Spinal cord (tissue), 9 donors: ENCODE measurements at regions not wholly inside any gene's neighbourhood (a gene's known extent, or its start where the extent isn't known, plus 50 kb on each side); places are given as distances from the start of the nearest gene placed in this dataset.
A peak's percentile ranks its signal among the peaks of the same experiment; 100 is the strongest.

Experiments used
- DNase-seq, 6 donors: peaks; one replicate each; pipeline versions ENCODE4 v3.0.0 to v3.0.0-alpha.2; 2013 to 2015; ENCODE audit warnings: low spot score in 6 of 6, low read depth in 4 of 6
- H3K27ac ChIP-seq: one replicate; pipeline ENCODE4 v1.5.1; 2013; ENCODE audit warnings: low read depth, low read length, control low read depth
- H3K27me3 ChIP-seq: one replicate; pipeline ENCODE4 v1.6.1; 2013; ENCODE audit warnings: low read length; ENCODE audit not compliant: control insufficient read depth, insufficient read depth
- H3K36me3 ChIP-seq: one replicate; pipeline ENCODE4 v1.6.1; 2013; ENCODE audit warnings: low read length; ENCODE audit not compliant: control insufficient read depth, insufficient read depth
- H3K4me1 ChIP-seq: one replicate; pipeline ENCODE4 v1.6.1; 2013; ENCODE audit warnings: low read length; ENCODE audit not compliant: control insufficient read depth, insufficient read depth
- H3K4me3 ChIP-seq: one replicate; pipeline ENCODE4 v1.5.1; 2013; ENCODE audit warnings: low read depth, low read length, control low read depth
- H3K9me3 ChIP-seq: one replicate; pipeline ENCODE4 v1.6.1; 2013; ENCODE audit warnings: low read length; ENCODE audit not compliant: control insufficient read depth, insufficient read depth
- WGBS: methylation state at CpG from one replicate; pipeline ENCODE4 v1.1.5; 2013; ENCODE audit warnings: missing lambda C conversion rate; ENCODE audit not compliant: insufficient coverage; 5-methylcytosine and 5-hydroxymethylcytosine counted together
- donor health status: healthy.

DNA sequence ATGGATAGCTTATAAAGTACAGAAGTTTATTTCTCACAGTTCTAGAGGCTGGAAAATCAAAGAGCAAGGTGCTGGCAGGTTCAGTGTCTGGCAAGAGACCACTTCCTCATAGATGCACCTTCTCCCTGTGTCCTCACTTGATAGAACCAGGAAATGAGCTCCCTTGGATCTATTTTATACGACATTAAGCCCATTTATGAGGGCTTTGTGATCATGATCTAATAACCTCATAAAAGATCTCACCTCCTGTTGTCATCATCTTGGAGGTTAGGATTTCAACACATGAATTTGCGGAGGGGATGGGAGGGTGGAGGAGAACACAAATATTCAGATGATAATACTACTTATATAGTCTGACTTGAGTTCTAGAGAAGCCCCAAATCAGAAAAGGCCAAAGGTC lies 222.1 kb upstream of the SNX7 start:
- no peaks in the 10 kb centered on the region for H3K27me3 ChIP-seq
- H3K27ac ChIP-seq, result no peak overlapping the region
- no peak for DNase-seq
- no CpG with 5 or more reads among the region's 2 CpGs for WGBS
- H3K9me3 ChIP-seq, result no peaks in the 10 kb centered on the region
- no peaks in the 10 kb centered on the region for H3K36me3 ChIP-seq
- no peaks in the 10 kb centered on the region for H3K4me1 ChIP-seq
- no peak overlapping the region for H3K4me3 ChIP-seq

GRCh38 chr1:98437540-98437939 lies 224.0 kb upstream of the SNX7 start:
- Histone ChIP-seq H3K27ac (no peak overlapping the region), H3K36me3 (no peaks in the 10 kb centered on the region), H3K4me1 (no peaks in the 10 kb centered on the region), H3K9me3 (no peaks in the 10 kb centered on the region), H3K27me3 (no peaks in the 10 kb centered on the region), H3K4me3 (no peak overlapping the region)
- no peak for DNase-seq

GRCh38 chr1:98437011-98437410 lies 224.5 kb upstream of the SNX7 start:
- no peak for DNase-seq
- Histone ChIP-seq H3K4me1 (no peaks in the 10 kb centered on the region), H3K9me3 (no peaks in the 10 kb centered on the region), H3K27me3 (no peaks in the 10 kb centered on the region), H3K36me3 (no peaks in the 10 kb centered on the region), H3K27ac (no peak overlapping the region), H3K4me3 (no peak overlapping the region)
- no CpG with 5 or more reads among the region's 2 CpGs for WGBS

- Histone ChIP-seq H3K27ac (no peak overlapping the region), H3K4me1 (no peaks in the 10 kb centered on the region), H3K36me3 (no peaks in the 10 kb centered on the region), H3K27me3 (no peaks in the 10 kb centered on the region), H3K9me3 (no peaks in the 10 kb centered on the region), H3K4me3 (no peak overlapping the region)
- DNase-seq, result peak in 4 of 6 donors; percentile 26 to 81 (median 28)
- WGBS, result no CpG with 5 or more reads among the region's 2 CpGs
Observed at GRCh38 chr1:98429965-98430443, 231.5 kb upstream of the SNX7 start.

- Histone ChIP-seq H3K36me3 (no peaks in the 10 kb centered on the region), H3K4me1 (no peaks in the 10 kb centered on the region), H3K27me3 (no peaks in the 10 kb centered on the region), H3K9me3 (no peaks in the 10 kb centered on the region), H3K4me3 (no peak overlapping the region), H3K27ac (no peak overlapping the region)
- no peak for DNase-seq
- no CpG with 5 or more reads among the region's 3 CpGs for WGBS
Observed at GRCh38 chr1:98428864-98429263, 232.7 kb upstream of the SNX7 start.

DNA sequence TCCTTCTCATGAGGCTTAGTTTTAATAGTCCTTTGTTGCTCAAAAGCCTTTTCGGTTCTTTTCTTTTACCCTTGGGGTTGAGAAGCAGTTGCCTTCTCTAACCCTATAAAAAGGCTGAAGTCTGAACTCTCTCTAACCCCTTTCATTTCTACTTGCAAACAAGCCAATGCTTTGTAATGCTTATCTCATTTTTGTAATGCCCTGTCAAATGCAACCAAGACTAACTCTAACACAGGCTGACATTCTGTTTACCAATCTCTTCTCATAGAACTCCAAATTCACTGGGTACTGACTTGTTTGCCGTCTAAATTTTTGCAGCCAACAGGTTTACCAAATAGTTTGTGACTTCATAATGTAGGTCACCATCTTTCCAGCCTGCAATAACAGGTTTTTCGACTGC lies 233.9 kb upstream of the SNX7 start:
- DNase-seq, result no peak
- no peaks in the 10 kb centered on the region for H3K36me3 ChIP-seq
- H3K9me3 ChIP-seq, result no peaks in the 10 kb centered on the region
- WGBS, result no CpG with 5 or more reads among the region's 3 CpGs
- H3K4me3 ChIP-seq, result no peak overlapping the region
- no peak overlapping the region for H3K27ac ChIP-seq
- no peaks in the 10 kb centered on the region for H3K4me1 ChIP-seq
- H3K27me3 ChIP-seq, result no peaks in the 10 kb centered on the region

DNA sequence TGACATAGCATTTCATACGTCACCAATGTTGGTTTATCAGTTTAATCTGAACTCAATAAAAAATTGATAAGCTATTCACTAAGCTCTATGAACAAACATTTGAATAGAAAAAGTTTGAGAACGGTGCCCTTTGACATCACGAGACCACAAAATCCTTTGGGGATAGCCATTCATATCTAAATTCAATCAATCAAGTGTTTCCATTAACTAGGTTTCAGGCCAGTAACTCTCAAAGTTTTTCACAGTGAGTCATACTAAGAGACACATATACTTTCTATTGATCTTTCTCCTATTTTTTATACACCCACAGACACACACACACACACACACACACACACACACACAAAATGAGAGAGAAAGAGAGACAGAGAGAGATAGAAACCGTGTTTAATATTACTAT lies 235.4 kb upstream of the SNX7 start:
- no peaks in the 10 kb centered on the region for H3K4me1 ChIP-seq
- DNase-seq, result no peak
- H3K27me3 ChIP-seq, result no peaks in the 10 kb centered on the region
- H3K27ac ChIP-seq, result no peak overlapping the region
- 90% methylated on average over 2 of the region's 4 CpGs for WGBS
- H3K4me3 ChIP-seq, result no peak overlapping the region
- H3K9me3 ChIP-seq, result no peaks in the 10 kb centered on the region
- H3K36me3 ChIP-seq, result no peaks in the 10 kb centered on the region

DNA sequence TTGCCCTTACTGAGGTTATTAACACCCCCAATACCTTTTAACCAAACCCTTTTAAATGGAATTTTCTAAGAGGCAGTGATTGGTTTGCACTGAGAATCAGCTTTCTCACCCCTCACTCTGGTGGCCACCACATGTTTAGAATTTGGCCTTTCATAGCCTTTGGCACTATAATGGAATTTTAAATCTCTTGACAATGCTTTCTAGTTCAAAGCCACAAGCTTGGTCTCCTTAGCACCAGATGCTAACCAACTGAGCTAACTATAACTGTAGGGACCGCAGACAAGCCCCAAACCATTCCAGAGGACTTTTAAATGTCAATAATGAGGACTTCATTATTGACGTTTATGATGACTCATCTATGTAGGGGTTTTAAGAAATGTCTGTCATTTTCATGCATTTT lies 238.7 kb upstream of the SNX7 start:
- DNase-seq, result no peak
- Histone ChIP-seq H3K4me3 (no peak overlapping the region), H3K9me3 (no peaks in the 10 kb centered on the region), H3K36me3 (no peaks in the 10 kb centered on the region), H3K27ac (no peak overlapping the region), H3K4me1 (no peaks in the 10 kb centered on the region), H3K27me3 (no peaks in the 10 kb centered on the region)
- no CpG with 5 or more reads among the region's 2 CpGs for WGBS

- H3K27ac ChIP-seq, result no peak overlapping the region
- no peaks in the 10 kb centered on the region for H3K36me3 ChIP-seq
- no CpG with 5 or more reads among the region's 2 CpGs for WGBS
Observed at GRCh38 chr1:98421085-98421435, 240.5 kb upstream of the SNX7 start.

GRCh38 chr1:98420376-98421084 lies 241.0 kb upstream of the SNX7 start:
- DNase-seq, result no peak
- no CpG with 5 or more reads among the region's 2 CpGs for WGBS
- H3K27ac ChIP-seq, result no peak overlapping the region
- no peak overlapping the region for H3K4me3 ChIP-seq
- H3K9me3 ChIP-seq, result no peaks in the 10 kb centered on the region
- H3K4me1 ChIP-seq, result no peaks in the 10 kb centered on the region
- no peaks in the 10 kb centered on the region for H3K36me3 ChIP-seq
- no peaks in the 10 kb centered on the region for H3K27me3 ChIP-seq

More at GRCh38 chr1:98421085-98421435, 240.5 kb upstream of the SNX7 start:
- Histone ChIP-seq H3K9me3 (no peaks in the 10 kb centered on the region), H3K4me1 (no peaks in the 10 kb centered on the region), H3K27me3 (no peaks in the 10 kb centered on the region), H3K4me3 (no peak overlapping the region)
- DNase-seq, result peak in 1 of 6 donors; percentile 20
